ENCODE measurements at regions not wholly inside any gene's neighbourhood (a gene's known extent, or its start where the extent isn't known, plus 50 kb on each side); places are given as distances from the start of the nearest gene placed in this dataset.

- CTCF ChIA-PET, result no interaction called here
- H3K9me3 ChIP-seq (ENCODE audit: control insufficient read depth, insufficient read depth, low read length), result no peaks in the 10 kb centered on the region
- no peak overlapping the region for H3K27ac ChIP-seq (ENCODE audit: low read depth, low read length)
- H3K4me3 ChIP-seq (ENCODE audit: low read depth, low read length), result no peak overlapping the region
- POLR2A ChIA-PET, result no interaction called here
- no peak for DNase-seq (ENCODE audit: low read depth, low spot score)
- TF ChIP-seq CTCF (IDR thresholded peaks at IDR 0.05; ENCODE audit: low read depth, low read length), result no peak
- peaks cover 2% of the 10 kb centered on the region for H3K27me3 ChIP-seq (ENCODE audit: control insufficient read depth, insufficient read depth, low read length)
Observed at GRCh38 chr15:70274908-70275307, 177.2 kb upstream of the TLE3 start.

GRCh38 chr15:70274255-70274880 lies 176.7 kb upstream of the TLE3 start:
- Histone ChIP-seq H3K27me3 (ENCODE audit: control insufficient read depth, insufficient read depth, low read length) (peaks cover 2% of the 10 kb centered on the region), H3K4me3 (ENCODE audit: low read depth, low read length) (no peak overlapping the region), H3K9me3 (ENCODE audit: control insufficient read depth, insufficient read depth, low read length) (no peaks in the 10 kb centered on the region), H3K27ac (ENCODE audit: low read depth, low read length) (no peak overlapping the region)
- no peak for TF ChIP-seq CTCF (IDR thresholded peaks at IDR 0.05; ENCODE audit: low read depth, low read length)
- POLR2A ChIA-PET, result no interaction called here
- CTCF ChIA-PET, result no interaction called here
- DNase-seq (ENCODE audit: low read depth, low spot score), result no peak

- no peak for TF ChIP-seq CTCF (IDR thresholded peaks at IDR 0.05; ENCODE audit: low read depth, low read length)
- ChIA-PET POLR2A (no interaction called here), CTCF (no interaction called here)
- Histone ChIP-seq H3K4me3 (ENCODE audit: low read depth, low read length) (no peak overlapping the region), H3K27me3 (ENCODE audit: control insufficient read depth, insufficient read depth, low read length) (peaks cover 4% of the 10 kb centered on the region), H3K9me3 (ENCODE audit: control insufficient read depth, insufficient read depth, low read length) (no peaks in the 10 kb centered on the region), H3K27ac (ENCODE audit: low read depth, low read length) (no peak overlapping the region)
- DNase-seq (ENCODE audit: low read depth, low spot score), result no peak
Observed at GRCh38 chr15:70273808-70274207, 176.1 kb upstream of the TLE3 start.

- no peaks in the 10 kb centered on the region for H3K9me3 ChIP-seq (ENCODE audit: control insufficient read depth, insufficient read depth, low read length)
- DNase-seq (ENCODE audit: low read depth, low spot score), result no peak
- no peak overlapping the region for H3K4me3 ChIP-seq (ENCODE audit: low read depth, low read length)
- POLR2A ChIA-PET, result no interaction called here
- CTCF ChIA-PET, result no interaction called here
- no peak overlapping the region for H3K27ac ChIP-seq (ENCODE audit: low read depth, low read length)
- no peak for TF ChIP-seq CTCF (IDR thresholded peaks at IDR 0.05; ENCODE audit: low read depth, low read length)
- H3K27me3 ChIP-seq (ENCODE audit: control insufficient read depth, insufficient read depth, low read length), result peaks cover 11% of the 10 kb centered on the region
Observed at GRCh38 chr15:70272565-70273355, 175.0 kb upstream of the TLE3 start.

- ChIA-PET CTCF (no interaction called here), POLR2A (no interaction called here)
- TF ChIP-seq CTCF (IDR thresholded peaks at IDR 0.05; ENCODE audit: low read depth, low read length), result no peak
- DNase-seq (ENCODE audit: low read depth, low spot score), result peak; percentile 89
- no peak overlapping the region for H3K4me3 ChIP-seq (ENCODE audit: low read depth, low read length)
- H3K9me3 ChIP-seq (ENCODE audit: control insufficient read depth, insufficient read depth, low read length), result no peaks in the 10 kb centered on the region
- peak overlapping the region; percentile 65 for H3K27ac ChIP-seq (ENCODE audit: low read depth, low read length)
- peaks cover 15% of the 10 kb centered on the region for H3K27me3 ChIP-seq (ENCODE audit: control insufficient read depth, insufficient read depth, low read length)
Observed at GRCh38 chr15:70271422-70272088, 173.8 kb upstream of the TLE3 start.

All from AG04450 (cell line).